H1 (cell line): ENCODE measurements at regions not wholly inside any gene's neighbourhood (a gene's known extent, or its start where the extent isn't known, plus 50 kb on each side); places are given as distances from the start of the nearest gene placed in this dataset.

Source experiments
- CTCF ChIA-PET: fragments of 300-600 bp; sonication (Branson Sonifier 250); formaldehyde crosslinking; loops from one replicate; lab custom pipeline; 2021; ENCODE audit not compliant: partially characterized antibody; lab: Charles Lee
- POLR2A ChIA-PET: fragments of 300-600 bp; sonication (Branson Sonifier 250); formaldehyde crosslinking; loops from one replicate; lab custom pipeline; 2021; ENCODE audit warnings: inconsistent platforms; ENCODE audit not compliant: partially characterized antibody; lab: Charles Lee
- DNase-seq, 2 experiments: peaks; one replicate each; pipeline versions ENCODE4 v3.0.0 to v3.0.0-alpha.2; 2010 to 2022; ENCODE audit warnings: low spot score in 2 of 2, low read depth in 1 of 2, mixed read lengths in 1 of 2
- FAIRE-seq: peaks from 2 replicates; lab custom pipeline; 2011; peaks lifted over from hg19 to GRCh38; lab: Jason Lieb, UNC
- H2AFZ ChIP-seq: 2 replicates; pipeline ENCODE4 v1.8.1; 2012; ENCODE audit warnings: low read length, inconsistent platforms
- H2AK5ac ChIP-seq: 2 replicates; pipeline ENCODE4 v1.6.1; 2013; ENCODE audit warnings: low read depth, low read length
- H2BK120ac ChIP-seq: replicated peaks from 2 replicates; pipeline ENCODE3; 2013; ENCODE audit warnings: low read depth, low read length, inconsistent platforms
- H2BK12ac ChIP-seq: 2 replicates; pipeline ENCODE4 v1.6.1; 2013; ENCODE audit warnings: low read depth, low read length
- H2BK15ac ChIP-seq: 2 replicates; pipeline ENCODE4 v1.6.1; 2013; ENCODE audit warnings: low read length
- H2BK20ac ChIP-seq: 2 replicates; pipeline ENCODE4 v1.6.1; 2013; ENCODE audit warnings: low read length
- H2BK5ac ChIP-seq: 2 replicates; pipeline ENCODE4 v1.6.1; 2013; ENCODE audit warnings: low read depth, low read length
- H3K14ac ChIP-seq: 2 replicates; pipeline ENCODE4 v1.6.1; 2013; ENCODE audit warnings: inconsistent platforms; ENCODE audit not compliant: insufficient read length
- H3K18ac ChIP-seq: 2 replicates; pipeline ENCODE4 v1.6.1; 2013; ENCODE audit warnings: low read length; ENCODE audit errors: extremely low read depth
- H3K23ac ChIP-seq: 2 replicates; pipeline ENCODE4 v1.6.1; 2013; ENCODE audit warnings: inconsistent platforms; ENCODE audit not compliant: insufficient read length
- H3K23me2 ChIP-seq: 2 replicates; pipeline ENCODE4 v1.6.1; 2013; ENCODE audit warnings: low read depth, low read length
- H3K27ac ChIP-seq: 2 replicates; pipeline ENCODE4 v1.6.1; 2011; ENCODE audit warnings: low read depth, low read length, inconsistent platforms
- H3K27me3 ChIP-seq, 4 experiments: replicated peaks in 1 of 4; 1 replicate in 1 of 4; 2 replicates in 3 of 4; pipeline versions ENCODE4 v1.6.1 to v1.8.1; 2011 to 2013; ENCODE audit warnings: low read length in 3 of 4, mild to moderate bottlenecking in 3 of 4, inconsistent platforms in 2 of 4, mixed read lengths in 2 of 4, moderate library complexity in 1 of 4; ENCODE audit not compliant: control insufficient read depth in 3 of 4, insufficient read depth in 3 of 4; ENCODE audit errors: extremely low read depth in 1 of 4
- H3K36me3 ChIP-seq, 4 experiments: 2 replicates each; pipeline versions ENCODE4 v1.6.1 to v1.8.1; 2011 to 2013; ENCODE audit warnings: mild to moderate bottlenecking in 4 of 4, low read length in 3 of 4, moderate library complexity in 2 of 4, control low read depth in 1 of 4, inconsistent platforms in 1 of 4; ENCODE audit not compliant: insufficient read depth in 4 of 4, control insufficient read depth in 2 of 4
- H3K4ac ChIP-seq: replicated peaks from 2 replicates; pipeline ENCODE3; 2013; ENCODE audit warnings: low read length, low read depth, mixed read lengths, inconsistent platforms; ENCODE audit not compliant: insufficient read length
- H3K4me1 ChIP-seq, 4 experiments: replicated peaks in 1 of 4; 1 replicate in 1 of 4; 2 replicates in 3 of 4; pipeline versions ENCODE4 v1.6.1 to v1.8.1; 2011 to 2013; ENCODE audit warnings: low read length in 3 of 4, inconsistent platforms in 2 of 4, mixed read lengths in 1 of 4; ENCODE audit not compliant: insufficient read depth in 4 of 4, control insufficient read depth in 3 of 4
- H3K4me2 ChIP-seq, 2 experiments: 2 replicates each; pipeline versions ENCODE4 v1.6.1 to v1.8.1; 2011 to 2013; ENCODE audit warnings: low read depth in 2 of 2, low read length in 2 of 2, control low read depth in 1 of 2, inconsistent platforms in 1 of 2, mild to moderate bottlenecking in 1 of 2; ENCODE audit not compliant: insufficient read depth in 1 of 2
- H3K4me3 ChIP-seq, 4 experiments: fragments of 200-600, 300-600 bp in 1 of 4; sonication (generic), shearing (Covaris generic), sonication (Bioruptor Twin) in 1 of 4; 2 replicates each; pipeline versions ENCODE4 v1.5.1 to v1.8.1; 2011 to 2016; ENCODE audit warnings: low read length in 4 of 4, low read depth in 3 of 4, control low read depth in 2 of 4, inconsistent platforms in 2 of 4, mild to moderate bottlenecking in 2 of 4, mixed read lengths in 1 of 4, moderate library complexity in 1 of 4; ENCODE audit not compliant: insufficient read depth in 2 of 4; ENCODE audit errors: extremely low read depth in 1 of 4
- H3K56ac ChIP-seq: replicated peaks from 2 replicates; pipeline ENCODE3; 2013; ENCODE audit warnings: low read depth, mild to moderate bottlenecking, mixed read lengths, low read length, inconsistent platforms; ENCODE audit not compliant: insufficient read length
- H3K79me1 ChIP-seq: 2 replicates; pipeline ENCODE4 v1.6.1; 2013; ENCODE audit warnings: low read depth, low read length, control low read depth
- H3K79me2 ChIP-seq, 2 experiments: 2 replicates each; pipeline versions ENCODE4 v1.6.1 to v1.8.1; 2012 to 2013; ENCODE audit warnings: low read length in 2 of 2, mild to moderate bottlenecking in 2 of 2, inconsistent platforms in 1 of 2; ENCODE audit not compliant: insufficient read depth in 2 of 2, control insufficient read depth in 1 of 2
- H3K9ac ChIP-seq, 4 experiments: replicated peaks in 1 of 4; 1 replicate in 1 of 4; 2 replicates in 3 of 4; pipeline versions ENCODE4 v1.6.1 to v1.8.1; 2011 to 2013; ENCODE audit warnings: low read depth in 3 of 4, low read length in 3 of 4, control low read depth in 2 of 4, mild to moderate bottlenecking in 2 of 4, moderate library complexity in 2 of 4, inconsistent platforms in 1 of 4; ENCODE audit errors: extremely low read depth in 1 of 4
- H3K9me3 ChIP-seq, 2 experiments: 2 replicates each; pipeline versions ENCODE4 v1.6.1 to v1.8.1; 2012 to 2013; ENCODE audit warnings: mild to moderate bottlenecking in 2 of 2, moderate library complexity in 2 of 2, control low read depth in 1 of 2, inconsistent platforms in 1 of 2, low read depth in 1 of 2, low read length in 1 of 2, mixed read lengths in 1 of 2; ENCODE audit not compliant: insufficient read depth in 2 of 2
- H4K20me1 ChIP-seq, 2 experiments: replicated peaks in 1 of 2; 2 replicates each; pipeline versions ENCODE3 to v1.8.1; 2011 to 2013; ENCODE audit warnings: inconsistent platforms in 2 of 2, low read length in 2 of 2, mild to moderate bottlenecking in 1 of 2; ENCODE audit not compliant: insufficient read depth in 2 of 2, control insufficient read depth in 1 of 2
- H4K5ac ChIP-seq: 2 replicates; pipeline ENCODE4 v1.6.1; 2013; ENCODE audit warnings: low read length, low read depth, mixed read lengths, inconsistent platforms; ENCODE audit not compliant: insufficient read length
- H4K8ac ChIP-seq: 2 replicates; pipeline ENCODE4 v1.8.0; 2013; ENCODE audit warnings: mild to moderate bottlenecking, moderate library complexity, low read length, inconsistent platforms; ENCODE audit not compliant: insufficient read depth; ENCODE audit errors: extremely low read depth
- H4K91ac ChIP-seq: replicated peaks from 2 replicates; pipeline ENCODE3; 2013; ENCODE audit warnings: low read length, mixed read lengths, inconsistent platforms; ENCODE audit not compliant: insufficient read length
- BCL11A ChIP-seq, 2 experiments: IDR thresholded peaks; one replicate each; pipeline ENCODE4 v1.6.1; 2011; ENCODE audit warnings: low read depth in 2 of 2, low read length in 2 of 2, mild to moderate bottlenecking in 2 of 2
- CEBPB ChIP-seq: IDR thresholded peaks from 2 replicates; pipeline ENCODE4 v1.6.1; 2012; ENCODE audit warnings: low read depth, low read length
- CTBP2 ChIP-seq: IDR thresholded peaks from 2 replicates; pipeline ENCODE4 v1.7.0; 2011; ENCODE audit warnings: borderline replicate concordance, mild to moderate bottlenecking, moderate library complexity, mixed read lengths, low read length; ENCODE audit not compliant: insufficient read depth, insufficient read length
- E2F6 ChIP-seq: IDR thresholded peaks from 2 replicates; pipeline ENCODE4 v1.6.1; 2012; ENCODE audit warnings: inconsistent platforms
- EGR1 ChIP-seq: IDR thresholded peaks from 2 replicates; pipeline ENCODE4 v1.6.1; 2011; ENCODE audit warnings: low read depth, low read length, borderline replicate concordance
- EP300 ChIP-seq, 2 experiments: IDR thresholded peaks; 1 replicate in 1 of 2; 2 replicates in 1 of 2; pipeline ENCODE4 v1.6.1; 2011 to 2012; ENCODE audit warnings: low read depth in 2 of 2, low read length in 2 of 2, mild to moderate bottlenecking in 2 of 2, borderline replicate concordance in 1 of 2, inconsistent platforms in 1 of 2, moderate library complexity in 1 of 2
- FOSL1 ChIP-seq: IDR thresholded peaks from 2 replicates; pipeline ENCODE4 v1.6.1; 2011; ENCODE audit warnings: mild to moderate bottlenecking, low read depth, low read length, moderate library complexity; ENCODE audit not compliant: insufficient read depth
- RNF2 ChIP-seq: fragments of 200-900, 300-1000 bp; sonication (generic); IDR thresholded peaks from 2 replicates; pipeline ENCODE4 v1.7.1; 2016; ENCODE audit warnings: borderline replicate concordance, low read depth, mild to moderate bottlenecking, antibody characterized with exemption, low read length; ENCODE audit not compliant: poor library complexity, severe bottlenecking; ENCODE audit errors: missing control alignments
- SIN3A ChIP-seq, 2 experiments: IDR thresholded peaks in 1 of 2; conservative IDR thresholded peaks in 1 of 2; 2 replicates each; pipeline ENCODE4 v1.6.1; 2011 to 2012; ENCODE audit warnings: low read length in 2 of 2, improper control_type of control experiment in 1 of 2, low read depth in 1 of 2, mild to moderate bottlenecking in 1 of 2
- SIRT6 ChIP-seq: IDR thresholded peaks from one replicate; pipeline ENCODE4 v1.7.1; 2012; ENCODE audit warnings: low read length, inconsistent platforms
- ZNF274 ChIP-seq: IDR thresholded peaks from 2 replicates; pipeline ENCODE4 v1.7.0; 2012; ENCODE audit warnings: low read length, borderline replicate concordance; ENCODE audit errors: extremely low read depth
- WGBS, 2 experiments: shearing (Covaris generic) in 1 of 2; methylation state at CpG; one replicate each; pipeline versions ENCODE4 v1.1.6 to v1.1.7; 2013 to 2015; ENCODE audit warnings: low lambda C conversion rate in 2 of 2, mixed read lengths in 2 of 2, inconsistent platforms in 1 of 2, low coverage in 1 of 2, missing lambda C conversion rate in 1 of 2; ENCODE audit not compliant: insufficient replicate concordance in 2 of 2, insufficient coverage in 1 of 2, insufficient read length in 1 of 2; ENCODE audit errors: extremely low coverage in 1 of 2, missing lambda C conversion rate in 1 of 2; 5-methylcytosine and 5-hydroxymethylcytosine counted together

- Histone ChIP-seq H3K79me1 (no peaks in the 10 kb centered on the region), H4K8ac (no peak overlapping the region), H3K23ac (no peak overlapping the region), H2BK120ac (no peak overlapping the region), H3K36me3 (no peaks in the 10 kb centered on the region), H2AK5ac (no peak overlapping the region), H3K4me3 (no peak overlapping the region), H2BK20ac (no peak overlapping the region), H3K4me2 (no peak overlapping the region), H3K4ac (no peak overlapping the region), H4K20me1 (peaks cover 0 to 4% of the 10 kb centered on the region in 2 experiments), H2BK5ac (no peak overlapping the region), H3K4me1 (peaks cover 0 to 2% (median 0%) of the 10 kb centered on the region in 4 experiments; a peak in 3 of 7 replicates), H3K79me2 (no peaks in the 10 kb centered on the region), H3K18ac (no peak overlapping the region), H4K91ac (no peak overlapping the region), H2BK15ac (no peak overlapping the region), H2AFZ (no peak overlapping the region), H3K27me3 (no peaks in the 10 kb centered on the region), H2BK12ac (no peak overlapping the region), H3K9ac (no peak overlapping the region), H3K56ac (no peak overlapping the region), H3K14ac (no peak overlapping the region), H3K9me3 (no peaks in the 10 kb centered on the region), H3K27ac (no peak overlapping the region), H3K23me2 (peaks cover 5% of the 10 kb centered on the region; the same call in 1 of the 2 replicates), H4K5ac (no peak overlapping the region)
- ChIA-PET POLR2A (no interaction called here), CTCF (interaction anchor here (1.0 kb wide), 1 partner anchor 26 kb away, joined by 3 read pairs; no protein-coding TSS in a partner anchor)
- FAIRE-seq (no peak), DNase-seq (no peak)
- TF ChIP-seq BCL11A (IDR thresholded peaks at IDR 0.05; ENCODE audit: low read depth in 2 of 2, low read length in 2 of 2) (no peak), E2F6 (no peak), RNF2 (no peak), EP300 (IDR thresholded peaks at IDR 0.05; ENCODE audit: borderline replicate concordance in 1 of 2, low read depth in 2 of 2, low read length in 2 of 2) (no peak), EGR1 (no peak), SIRT6 (no peak), CTBP2 (no peak), FOSL1 (no peak), SIN3A (conservative IDR thresholded peaks at IDR 0.05 in 1 of 2, IDR thresholded peaks at IDR 0.05 in 1 of 2; ENCODE audit: low read depth in 1 of 2, low read length in 2 of 2) (no peak), ZNF274 (no peak), CEBPB (no peak)
- WGBS, 2 experiments, result 97% methylated on average over 2 of the region's 2 CpGs; no CpG with 5 or more reads in 1 of the 2 experiments
Measured at GRCh38 chr9:86763791-86764190, 183.5 kb downstream of the GAS1 start.
